ENCODE measurements at regions not wholly inside any gene's neighbourhood (a gene's known extent, or its start where the extent isn't known, plus 50 kb on each side); places are given as distances from the start of the nearest gene placed in this dataset.

DNA sequence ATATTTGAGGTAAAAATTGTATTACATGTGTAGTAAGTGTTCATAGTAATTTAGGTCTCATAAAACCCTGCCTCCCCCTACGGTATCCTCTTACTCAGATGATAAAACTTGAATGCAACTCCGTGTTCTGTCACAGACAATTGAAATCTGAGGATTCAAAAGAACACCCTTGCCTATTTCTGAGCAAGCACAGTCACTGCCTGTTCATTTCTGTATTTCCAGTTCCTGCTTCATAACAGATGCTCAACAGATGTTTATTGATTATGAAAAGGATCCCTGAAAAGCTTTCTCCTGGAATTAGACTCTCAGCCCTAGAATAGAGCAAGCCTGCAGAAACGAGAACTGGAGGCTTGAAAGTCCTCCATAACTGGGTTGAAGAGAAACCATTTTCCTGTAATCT, 144.1 kb upstream of the SPEF2 start:
- no peak overlapping the region for H3K4me3 ChIP-seq (ENCODE audit: low read depth, low read length)
- DNase-seq (ENCODE audit: low read depth), result no peak
- TF ChIP-seq, protein P1, sequence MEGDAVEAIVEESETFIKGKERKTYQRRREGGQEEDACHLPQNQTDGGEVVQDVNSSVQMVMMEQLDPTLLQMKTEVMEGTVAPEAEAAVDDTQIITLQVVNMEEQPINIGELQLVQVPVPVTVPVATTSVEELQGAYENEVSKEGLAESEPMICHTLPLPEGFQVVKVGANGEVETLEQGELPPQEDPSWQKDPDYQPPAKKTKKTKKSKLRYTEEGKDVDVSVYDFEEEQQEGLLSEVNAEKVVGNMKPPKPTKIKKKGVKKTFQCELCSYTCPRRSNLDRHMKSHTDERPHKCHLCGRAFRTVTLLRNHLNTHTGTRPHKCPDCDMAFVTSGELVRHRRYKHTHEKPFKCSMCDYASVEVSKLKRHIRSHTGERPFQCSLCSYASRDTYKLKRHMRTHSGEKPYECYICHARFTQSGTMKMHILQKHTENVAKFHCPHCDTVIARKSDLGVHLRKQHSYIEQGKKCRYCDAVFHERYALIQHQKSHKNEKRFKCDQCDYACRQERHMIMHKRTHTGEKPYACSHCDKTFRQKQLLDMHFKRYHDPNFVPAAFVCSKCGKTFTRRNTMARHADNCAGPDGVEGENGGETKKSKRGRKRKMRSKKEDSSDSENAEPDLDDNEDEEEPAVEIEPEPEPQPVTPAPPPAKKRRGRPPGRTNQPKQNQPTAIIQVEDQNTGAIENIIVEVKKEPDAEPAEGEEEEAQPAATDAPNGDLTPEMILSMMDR (IDR thresholded peaks at IDR 0.05; ENCODE audit: insufficient read depth, low read depth, low read length, missing control alignments), result no peak

DNA sequence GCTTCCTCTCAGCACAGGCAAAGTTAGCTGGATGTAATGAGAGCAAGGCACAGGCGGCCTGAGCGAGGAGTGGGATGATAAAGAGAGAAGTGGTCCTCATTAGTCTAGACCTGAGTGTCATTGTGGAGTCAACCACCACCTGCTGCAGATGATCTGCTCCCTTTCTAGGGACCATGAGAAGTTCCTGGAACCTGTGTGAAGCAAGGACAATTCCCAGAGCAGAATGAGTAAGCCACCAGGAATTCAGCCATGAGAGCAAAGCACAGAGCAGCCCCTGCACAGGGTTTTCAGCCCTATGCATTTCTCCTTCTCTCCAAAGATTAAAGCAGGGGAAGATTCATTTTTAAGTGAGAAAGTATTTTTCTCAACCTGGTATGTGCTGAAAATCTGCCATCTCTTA, 146.8 kb upstream of the SPEF2 start:
- no peak overlapping the region for H3K4me3 ChIP-seq (ENCODE audit: low read depth, low read length)
- no peak for DNase-seq (ENCODE audit: low read depth)
- TF ChIP-seq, protein P1 (IDR thresholded peaks at IDR 0.05; ENCODE audit: insufficient read depth, low read depth, low read length, missing control alignments), result no peak

DNA sequence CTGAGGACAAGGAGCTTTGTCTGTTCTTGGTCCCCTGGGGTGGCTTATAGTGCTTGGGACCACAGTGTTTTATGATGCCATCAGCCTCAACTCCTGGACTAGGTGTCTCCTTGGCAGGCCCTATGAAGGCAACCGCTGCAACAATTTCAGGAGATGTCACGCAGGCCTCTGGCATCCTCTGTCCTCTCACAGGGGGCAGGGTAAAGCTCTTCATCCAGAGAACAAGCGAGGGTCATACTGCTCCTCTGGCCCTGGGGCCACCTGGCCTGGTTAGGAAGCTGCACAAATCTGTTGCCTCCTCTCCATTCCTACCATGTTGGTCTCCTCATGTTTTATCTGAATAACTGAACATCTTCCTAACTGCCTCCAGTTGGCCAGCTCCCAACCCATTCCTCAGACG, 148.9 kb upstream of the SPEF2 start:
- no peak for DNase-seq (ENCODE audit: low read depth)
- TF ChIP-seq, protein P1 (IDR thresholded peaks at IDR 0.05; ENCODE audit: insufficient read depth, low read depth, low read length, missing control alignments), result no peak
- no peak overlapping the region for H3K4me3 ChIP-seq (ENCODE audit: low read depth, low read length)

DNA sequence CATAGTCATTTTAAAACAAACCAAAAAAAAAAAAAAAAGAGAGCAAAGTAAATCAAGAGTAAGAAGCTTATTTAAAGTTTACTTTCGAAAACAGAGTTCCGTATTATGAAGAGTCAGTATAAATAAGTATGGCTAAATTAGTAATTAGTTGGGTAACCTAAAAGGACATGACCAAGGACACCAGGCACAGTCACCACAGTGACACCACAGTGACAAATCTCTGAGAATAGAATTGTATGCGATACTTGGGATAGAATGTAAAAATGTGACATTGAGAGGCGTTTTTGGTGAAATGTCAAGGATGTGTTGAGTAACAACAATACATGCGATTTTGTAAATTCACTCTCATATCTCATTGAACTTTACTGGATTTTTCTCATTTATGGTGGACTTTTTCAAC, 150.9 kb upstream of the SPEF2 start:
- no peak for DNase-seq (ENCODE audit: low read depth)
- H3K4me3 ChIP-seq (ENCODE audit: low read depth, low read length), result no peak overlapping the region
- TF ChIP-seq, protein P1 (IDR thresholded peaks at IDR 0.05; ENCODE audit: insufficient read depth, low read depth, low read length, missing control alignments), result no peak

DNA sequence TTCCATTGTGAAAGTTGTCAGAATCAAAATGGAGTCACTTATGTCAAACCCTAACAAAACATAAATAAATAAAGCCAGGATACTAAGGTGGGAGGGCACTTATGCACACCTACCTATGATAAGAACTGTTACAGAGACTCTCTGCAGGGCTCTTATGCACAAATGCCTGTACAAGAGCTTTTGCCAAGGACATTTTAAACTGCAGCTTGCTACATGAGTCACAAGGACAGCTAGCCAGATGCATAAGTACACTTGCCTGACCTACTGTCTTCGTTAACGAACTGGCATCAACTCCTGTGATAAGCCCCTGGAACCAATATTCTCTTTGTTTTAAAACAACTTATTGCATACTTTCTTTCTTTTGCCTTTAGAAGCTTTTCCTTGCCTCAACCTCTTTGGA, 152.9 kb upstream of the SPEF2 start:
- no peak overlapping the region for H3K4me3 ChIP-seq (ENCODE audit: low read depth, low read length)
- no peak for DNase-seq (ENCODE audit: low read depth)
- TF ChIP-seq, protein P1 (IDR thresholded peaks at IDR 0.05; ENCODE audit: insufficient read depth, low read depth, low read length, missing control alignments), result no peak

DNA sequence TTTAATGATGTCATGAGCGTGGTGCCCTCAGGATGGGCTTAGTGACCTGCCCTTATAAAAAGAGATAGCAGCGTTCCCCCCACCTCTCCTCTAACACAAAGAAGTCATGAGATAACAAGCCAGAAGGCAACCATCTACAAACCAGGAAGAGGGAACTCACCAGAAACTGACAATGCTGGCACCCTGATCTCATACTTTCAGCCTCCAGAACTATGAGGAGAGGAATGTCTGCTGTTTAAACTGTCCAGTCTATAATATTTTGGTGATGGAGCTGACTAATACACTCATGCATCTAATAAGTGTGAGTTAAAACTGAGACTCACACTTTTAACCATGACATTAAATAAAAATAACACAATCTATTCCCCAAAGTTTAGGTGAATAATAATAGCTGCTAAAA, 156.1 kb upstream of the SPEF2 start:
- DNase-seq (ENCODE audit: low read depth), result no peak
- no peak overlapping the region for H3K4me3 ChIP-seq (ENCODE audit: low read depth, low read length)
- TF ChIP-seq, protein P1 (IDR thresholded peaks at IDR 0.05; ENCODE audit: insufficient read depth, low read depth, low read length, missing control alignments), result no peak

DNA sequence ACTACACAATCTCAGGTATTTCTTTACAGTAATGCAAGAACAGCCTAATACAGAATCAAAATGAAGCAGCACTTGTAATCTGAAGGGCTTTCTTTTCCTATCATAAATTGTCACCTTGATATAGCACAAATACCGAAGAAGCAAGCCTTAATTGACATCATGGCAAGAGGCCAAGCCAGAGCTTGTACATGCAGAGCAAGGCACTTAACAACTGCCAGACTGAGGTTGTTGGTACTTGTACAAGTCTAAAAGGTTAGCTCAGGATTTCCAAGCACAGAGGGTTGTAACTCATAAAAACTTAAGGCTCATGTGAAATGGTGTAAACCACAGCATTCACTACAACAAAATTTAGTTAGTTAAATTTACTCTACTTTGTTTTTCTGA, 158.8 kb upstream of the SPEF2 start:
- H3K4me3 ChIP-seq (ENCODE audit: low read depth, low read length), result no peak overlapping the region
- no peak for DNase-seq (ENCODE audit: low read depth)
- TF ChIP-seq, protein P1 (IDR thresholded peaks at IDR 0.05; ENCODE audit: insufficient read depth, low read depth, low read length, missing control alignments), result no peak

Data from GM12865 (cell line).